GM12878 (cell line): ENCODE measurements at regions not wholly inside any gene's neighbourhood (a gene's known extent, or its start where the extent isn't known, plus 50 kb on each side); places are given as distances from the start of the nearest gene placed in this dataset.

ENCODE experiments used
- ATAC-seq: fragments of 200-7000 bp; cut with Tn5 transposase; 3 replicates; pipeline ENCODE4 v1.9.1; 2020; ENCODE audit warnings: mild to moderate bottlenecking, moderate library complexity
- BruUV-seq: library from RNA; stranded (reverse); fragments of 400-500 nt; replicated peaks from 2 replicates; lab custom pipeline; 2021; lab: Mats Ljungman, UMichigan
- CTCF ChIA-PET: fragments of 300-600 bp; sonication (Branson Sonifier 250); formaldehyde crosslinking; extraction: SDS; loops from one replicate; lab custom pipeline; 2021; ENCODE audit warnings: inconsistent platforms; lab: Yijun Ruan, JAX
- POLR2A ChIA-PET: fragments of 350-600 bp; formaldehyde crosslinking; extraction: SDS; loops from one replicate; lab custom pipeline; 2021; ENCODE audit warnings: inconsistent platforms; lab: Charles Lee
- RAD21 ChIA-PET: fragments of 300-600 bp; sonication (Branson Sonifier 250); formaldehyde crosslinking; loops from one replicate; lab custom pipeline; 2023; ENCODE audit warnings: antibody characterized with exemption; ENCODE audit not compliant: unreplicated experiment; lab: Charles Lee
- SMC1A ChIA-PET: fragments of 300-600 bp; sonication (Branson Sonifier 250); formaldehyde crosslinking; loops from one replicate; lab custom pipeline; 2023; ENCODE audit not compliant: unreplicated experiment, uncharacterized antibody; lab: Charles Lee
- DNase-seq: peaks from one replicate; pipeline ENCODE4 v3.0.0-alpha.2; 2011; ENCODE audit warnings: low read depth, low spot score
- FAIRE-seq: peaks from 3 replicates; lab custom pipeline; 2011; peaks lifted over from hg19 to GRCh38; lab: Jason Lieb, UNC
- H2AFZ ChIP-seq: 2 replicates; pipeline ENCODE4 v1.6.0; 2011; ENCODE audit warnings: low read depth, low read length, control low read depth; ENCODE audit not compliant: control insufficient read depth
- H3K27ac ChIP-seq: 2 replicates; pipeline ENCODE4 v1.5.1; 2011; ENCODE audit warnings: control low read depth; ENCODE audit not compliant: control insufficient read depth, insufficient read depth
- H3K27me3 ChIP-seq, 2 experiments: replicated peaks in 1 of 2; 2 replicates each; pipeline versions ENCODE4 v1.6.0 to v1.6.1; 2011; ENCODE audit warnings: low read length in 1 of 2; ENCODE audit not compliant: control insufficient read depth in 2 of 2, insufficient read depth in 2 of 2
- H3K36me3 ChIP-seq, 2 experiments: 2 replicates each; pipeline ENCODE4 v1.5.1; 2011; ENCODE audit warnings: low read length in 1 of 2; ENCODE audit not compliant: control insufficient read depth in 2 of 2, insufficient read depth in 2 of 2
- H3K4me1 ChIP-seq: 2 replicates; pipeline ENCODE4 v1.6.1; 2011; ENCODE audit warnings: mild to moderate bottlenecking, low read length, moderate library complexity, mixed read lengths; ENCODE audit not compliant: control insufficient read depth, insufficient read depth
- H3K4me2 ChIP-seq: 2 replicates; pipeline ENCODE4 v1.6.0; 2011; ENCODE audit warnings: control low read depth; ENCODE audit not compliant: control insufficient read depth, insufficient read depth
- H3K4me3 ChIP-seq: fragments of 200-600 bp; sonication (generic); 2 replicates; pipeline ENCODE4 v1.5.1; 2016
- H3K79me2 ChIP-seq: 2 replicates; pipeline ENCODE4 v1.6.0; 2011; ENCODE audit warnings: low read length; ENCODE audit not compliant: control insufficient read depth, insufficient read depth
- H3K9ac ChIP-seq: 2 replicates; pipeline ENCODE4 v1.8.0; 2011; ENCODE audit warnings: low read length, control low read depth, mixed read lengths; ENCODE audit not compliant: control insufficient read depth, insufficient read depth
- H3K9me3 ChIP-seq: replicated peaks from 3 replicates; pipeline ENCODE4 v1.5.1; 2011; ENCODE audit warnings: mild to moderate bottlenecking, low read length; ENCODE audit not compliant: control insufficient read depth, insufficient read depth
- H4K20me1 ChIP-seq: 2 replicates; pipeline ENCODE4 v1.6.0; 2011; ENCODE audit not compliant: control insufficient read depth, insufficient read depth
- ATF7 ChIP-seq: fragments of 450-650 bp; IDR thresholded peaks from 2 replicates; pipeline ENCODE4 v1.6.1; 2016; ENCODE audit warnings: low read depth, mild to moderate bottlenecking
- BACH1 ChIP-seq: fragments of 450-650 bp; IDR thresholded peaks from 2 replicates; pipeline ENCODE4 v1.6.1; 2017; ENCODE audit warnings: mild to moderate bottlenecking, borderline replicate concordance
- CBX3 ChIP-seq: fragments of 200-600 bp; sonication (generic); IDR thresholded peaks from 2 replicates; pipeline ENCODE4 v1.6.1; 2016; ENCODE audit warnings: low read depth, borderline replicate concordance
- IKZF1 ChIP-seq: fragments of 450-650 bp; conservative IDR thresholded peaks from 2 replicates; pipeline ENCODE4 v1.6.1; 2017; ENCODE audit warnings: antibody characterized with exemption, mild to moderate bottlenecking
- NBN ChIP-seq: fragments of 450-650 bp; IDR thresholded peaks from 2 replicates; pipeline ENCODE4 v1.6.1; 2016
- PAX5 ChIP-seq: IDR thresholded peaks from 2 replicates; pipeline ENCODE4 v1.6.1; 2011; ENCODE audit warnings: low read depth, low read length, borderline replicate concordance
- RFX5 ChIP-seq: IDR thresholded peaks from 2 replicates; pipeline ENCODE4 v1.6.1; 2011; ENCODE audit warnings: low read depth, low read length, improper control_type of control experiment
- SPI1 ChIP-seq: IDR thresholded peaks from 2 replicates; pipeline ENCODE4 v1.6.1; 2011; ENCODE audit warnings: low read depth, mild to moderate bottlenecking, low read length, moderate library complexity, borderline replicate concordance; ENCODE audit not compliant: insufficient read depth
- ZNF274 ChIP-seq: IDR thresholded peaks from one replicate; pipeline ENCODE4 v1.8.0; 2011; ENCODE audit not compliant: insufficient read length, insufficient read depth
- WGBS: methylation state at CpG from one replicate; pipeline ENCODE4 v1.1.6; 2016; ENCODE audit warnings: low lambda C conversion rate; ENCODE audit not compliant: insufficient replicate concordance, insufficient coverage; ENCODE audit errors: missing lambda C conversion rate; 5-methylcytosine and 5-hydroxymethylcytosine counted together
- in situ Hi-C: fragments of 300-500 bp; cut with MboI; formaldehyde crosslinking; loops from 9 replicates; pipeline ENCODE4 v1.14.3; 2018; ENCODE audit warnings: mixed read lengths
- intact Hi-C: fragments of 100-400 bp; cut with micrococcal nuclease; formaldehyde crosslinking; loops from one replicate; pipeline ENCODE4 v1.14.2; 2022; ENCODE audit not compliant: unreplicated experiment
- TF ChIP-seq, protein P1 (sequence below), 3 experiments: IDR thresholded peaks in 2 of 3; conservative IDR thresholded peaks in 1 of 3; 2 replicates each; pipeline ENCODE4 v1.5.1; 2011; ENCODE audit warnings: low read depth in 3 of 3, low read length in 3 of 3, mild to moderate bottlenecking in 3 of 3, control low read depth in 2 of 3, moderate library complexity in 2 of 3, inconsistent platforms in 1 of 3, mixed read lengths in 1 of 3; ENCODE audit not compliant: control insufficient read depth in 2 of 3, insufficient read depth in 1 of 3; ENCODE audit errors: extremely low read depth in 1 of 3
- TF ChIP-seq, protein P2 (sequence below): IDR thresholded peaks from 2 replicates; pipeline ENCODE4 v1.6.1; 2011; ENCODE audit warnings: borderline replicate concordance, low read depth, mild to moderate bottlenecking, moderate library complexity, mixed read lengths, low read length; ENCODE audit not compliant: insufficient read depth; ENCODE audit errors: extremely low read length
- TF ChIP-seq, protein P3 (sequence below): fragments of 450-650 bp; formaldehyde crosslinking; IDR thresholded peaks from 2 replicates; pipeline ENCODE4 v1.5.0; 2022; ENCODE audit warnings: mild to moderate bottlenecking, missing genetic modification characterization
- TF ChIP-seq, protein P4 (sequence below): IDR thresholded peaks from 2 replicates; pipeline ENCODE4 v1.6.1; 2012; ENCODE audit warnings: low read depth, low read length, improper control_type of control experiment
- TF ChIP-seq, protein P5 (sequence below): fragments of 450-650 bp; IDR thresholded peaks from 2 replicates; pipeline ENCODE4 v1.6.1; 2017; ENCODE audit warnings: mild to moderate bottlenecking

DNA sequence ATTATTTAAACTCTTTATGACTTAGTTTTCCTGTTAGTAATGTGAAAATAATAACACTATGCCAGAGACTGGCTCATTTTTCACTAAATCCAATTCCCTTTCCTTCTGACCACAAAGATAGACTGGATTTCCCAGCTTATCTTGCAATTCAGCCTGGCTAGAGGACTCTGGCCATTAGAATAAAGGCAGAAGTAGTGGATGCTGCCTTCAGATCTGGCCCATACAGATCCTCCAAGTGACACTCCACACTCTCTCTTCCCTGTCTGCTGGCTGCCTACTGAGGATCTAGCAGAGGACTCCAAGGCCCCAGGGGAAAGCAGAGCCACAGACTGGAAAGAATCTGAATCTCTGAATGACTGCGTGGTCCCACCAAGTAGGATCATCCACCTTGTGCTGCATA is 188.8 kb upstream of the LMNTD1 start:
- Histone ChIP-seq H3K9ac (no peak overlapping the region), H3K9me3 (no peaks in the 10 kb centered on the region; the same call in 1 of the 3 replicates), H3K4me1 (no peaks in the 10 kb centered on the region), H3K4me2 (no peak overlapping the region), H4K20me1 (no peaks in the 10 kb centered on the region), H3K27ac (no peak overlapping the region), H3K27me3 (no peaks in the 10 kb centered on the region; a peak in 1 of 4 replicates), H3K4me3 (no peak overlapping the region), H3K36me3 (no peaks in the 10 kb centered on the region), H2AFZ (no peak overlapping the region)
- in situ Hi-C loops, result no loop called here
- ChIA-PET SMC1A (no interaction called here), POLR2A (no interaction called here), CTCF (no interaction called here), RAD21 (no interaction called here)
- no TSS peak for BruUV-seq
- intact Hi-C loops, result no loop called here
- no peak for FAIRE-seq
- WGBS, result 29% methylated on average over 1 of the region's 1 CpG
- TF ChIP-seq, protein P1, sequence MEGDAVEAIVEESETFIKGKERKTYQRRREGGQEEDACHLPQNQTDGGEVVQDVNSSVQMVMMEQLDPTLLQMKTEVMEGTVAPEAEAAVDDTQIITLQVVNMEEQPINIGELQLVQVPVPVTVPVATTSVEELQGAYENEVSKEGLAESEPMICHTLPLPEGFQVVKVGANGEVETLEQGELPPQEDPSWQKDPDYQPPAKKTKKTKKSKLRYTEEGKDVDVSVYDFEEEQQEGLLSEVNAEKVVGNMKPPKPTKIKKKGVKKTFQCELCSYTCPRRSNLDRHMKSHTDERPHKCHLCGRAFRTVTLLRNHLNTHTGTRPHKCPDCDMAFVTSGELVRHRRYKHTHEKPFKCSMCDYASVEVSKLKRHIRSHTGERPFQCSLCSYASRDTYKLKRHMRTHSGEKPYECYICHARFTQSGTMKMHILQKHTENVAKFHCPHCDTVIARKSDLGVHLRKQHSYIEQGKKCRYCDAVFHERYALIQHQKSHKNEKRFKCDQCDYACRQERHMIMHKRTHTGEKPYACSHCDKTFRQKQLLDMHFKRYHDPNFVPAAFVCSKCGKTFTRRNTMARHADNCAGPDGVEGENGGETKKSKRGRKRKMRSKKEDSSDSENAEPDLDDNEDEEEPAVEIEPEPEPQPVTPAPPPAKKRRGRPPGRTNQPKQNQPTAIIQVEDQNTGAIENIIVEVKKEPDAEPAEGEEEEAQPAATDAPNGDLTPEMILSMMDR (IDR thresholded peaks at IDR 0.05 in 2 of 3, conservative IDR thresholded peaks at IDR 0.05 in 1 of 3; ENCODE audit: control insufficient read depth in 2 of 3, extremely low read depth in 1 of 3, insufficient read depth in 1 of 3, low read depth in 3 of 3, low read length in 3 of 3), result no peak
- TF ChIP-seq PAX5, result no peak
- no peak for TF ChIP-seq SPI1
- TF ChIP-seq RFX5, result no peak
- TF ChIP-seq, protein P2, sequence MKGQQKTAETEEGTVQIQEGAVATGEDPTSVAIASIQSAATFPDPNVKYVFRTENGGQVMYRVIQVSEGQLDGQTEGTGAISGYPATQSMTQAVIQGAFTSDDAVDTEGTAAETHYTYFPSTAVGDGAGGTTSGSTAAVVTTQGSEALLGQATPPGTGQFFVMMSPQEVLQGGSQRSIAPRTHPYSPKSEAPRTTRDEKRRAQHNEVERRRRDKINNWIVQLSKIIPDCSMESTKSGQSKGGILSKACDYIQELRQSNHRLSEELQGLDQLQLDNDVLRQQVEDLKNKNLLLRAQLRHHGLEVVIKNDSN, result no peak
- TF ChIP-seq, protein P3, sequence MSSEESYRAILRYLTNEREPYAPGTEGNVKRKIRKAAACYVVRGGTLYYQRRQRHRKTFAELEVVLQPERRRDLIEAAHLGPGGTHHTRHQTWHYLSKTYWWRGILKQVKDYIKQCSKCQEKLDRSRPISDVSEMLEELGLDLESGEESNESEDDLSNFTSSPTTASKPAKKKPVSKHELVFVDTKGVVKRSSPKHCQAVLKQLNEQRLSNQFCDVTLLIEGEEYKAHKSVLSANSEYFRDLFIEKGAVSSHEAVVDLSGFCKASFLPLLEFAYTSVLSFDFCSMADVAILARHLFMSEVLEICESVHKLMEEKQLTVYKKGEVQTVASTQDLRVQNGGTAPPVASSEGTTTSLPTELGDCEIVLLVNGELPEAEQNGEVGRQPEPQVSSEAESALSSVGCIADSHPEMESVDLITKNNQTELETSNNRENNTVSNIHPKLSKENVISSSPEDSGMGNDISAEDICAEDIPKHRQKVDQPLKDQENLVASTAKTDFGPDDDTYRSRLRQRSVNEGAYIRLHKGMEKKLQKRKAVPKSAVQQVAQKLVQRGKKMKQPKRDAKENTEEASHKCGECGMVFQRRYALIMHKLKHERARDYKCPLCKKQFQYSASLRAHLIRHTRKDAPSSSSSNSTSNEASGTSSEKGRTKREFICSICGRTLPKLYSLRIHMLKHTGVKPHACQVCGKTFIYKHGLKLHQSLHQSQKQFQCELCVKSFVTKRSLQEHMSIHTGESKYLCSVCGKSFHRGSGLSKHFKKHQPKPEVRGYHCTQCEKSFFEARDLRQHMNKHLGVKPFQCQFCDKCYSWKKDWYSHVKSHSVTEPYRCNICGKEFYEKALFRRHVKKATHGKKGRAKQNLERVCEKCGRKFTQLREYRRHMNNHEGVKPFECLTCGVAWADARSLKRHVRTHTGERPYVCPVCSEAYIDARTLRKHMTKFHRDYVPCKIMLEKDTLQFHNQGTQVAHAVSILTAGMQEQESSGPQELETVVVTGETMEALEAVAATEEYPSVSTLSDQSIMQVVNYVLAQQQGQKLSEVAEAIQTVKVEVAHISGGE (CRISPR knock-in tag), result no peak
- TF ChIP-seq BACH1, result no peak
- TF ChIP-seq, protein P4, sequence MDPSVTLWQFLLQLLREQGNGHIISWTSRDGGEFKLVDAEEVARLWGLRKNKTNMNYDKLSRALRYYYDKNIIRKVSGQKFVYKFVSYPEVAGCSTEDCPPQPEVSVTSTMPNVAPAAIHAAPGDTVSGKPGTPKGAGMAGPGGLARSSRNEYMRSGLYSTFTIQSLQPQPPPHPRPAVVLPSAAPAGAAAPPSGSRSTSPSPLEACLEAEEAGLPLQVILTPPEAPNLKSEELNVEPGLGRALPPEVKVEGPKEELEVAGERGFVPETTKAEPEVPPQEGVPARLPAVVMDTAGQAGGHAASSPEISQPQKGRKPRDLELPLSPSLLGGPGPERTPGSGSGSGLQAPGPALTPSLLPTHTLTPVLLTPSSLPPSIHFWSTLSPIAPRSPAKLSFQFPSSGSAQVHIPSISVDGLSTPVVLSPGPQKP, result no peak
- TF ChIP-seq CBX3, result no peak
- no peak for TF ChIP-seq NBN
- no peak for TF ChIP-seq IKZF1
- no peak for TF ChIP-seq ZNF274
- TF ChIP-seq ATF7, result no peak
- TF ChIP-seq, protein P5, sequence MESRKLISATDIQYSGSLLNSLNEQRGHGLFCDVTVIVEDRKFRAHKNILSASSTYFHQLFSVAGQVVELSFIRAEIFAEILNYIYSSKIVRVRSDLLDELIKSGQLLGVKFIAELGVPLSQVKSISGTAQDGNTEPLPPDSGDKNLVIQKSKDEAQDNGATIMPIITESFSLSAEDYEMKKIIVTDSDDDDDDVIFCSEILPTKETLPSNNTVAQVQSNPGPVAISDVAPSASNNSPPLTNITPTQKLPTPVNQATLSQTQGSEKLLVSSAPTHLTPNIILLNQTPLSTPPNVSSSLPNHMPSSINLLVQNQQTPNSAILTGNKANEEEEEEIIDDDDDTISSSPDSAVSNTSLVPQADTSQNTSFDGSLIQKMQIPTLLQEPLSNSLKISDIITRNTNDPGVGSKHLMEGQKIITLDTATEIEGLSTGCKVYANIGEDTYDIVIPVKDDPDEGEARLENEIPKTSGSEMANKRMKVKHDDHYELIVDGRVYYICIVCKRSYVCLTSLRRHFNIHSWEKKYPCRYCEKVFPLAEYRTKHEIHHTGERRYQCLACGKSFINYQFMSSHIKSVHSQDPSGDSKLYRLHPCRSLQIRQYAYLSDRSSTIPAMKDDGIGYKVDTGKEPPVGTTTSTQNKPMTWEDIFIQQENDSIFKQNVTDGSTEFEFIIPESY, result no peak
- TF ChIP-seq, all 136 proteins: peak for 0
- ATAC-seq, result no peak
- no peaks in the 10 kb centered on the region for H3K79me2 ChIP-seq
- DNase-seq, result no peak
